KMS-11 (cell line): ENCODE measurements at regions not wholly inside any gene's neighbourhood (a gene's known extent, or its start where the extent isn't known, plus 50 kb on each side); places are given as distances from the start of the nearest gene placed in this dataset.
"Not testable (repeated sequence)": the region's sequence is repeated elsewhere in the genome, so short reads cannot be mapped to it uniquely, and the experiment has no call there.

Experiments
- H2AFZ ChIP-seq: fragments of 200-600 bp; sonication (generic); 2 replicates; pipeline ENCODE4 v1.6.1; 2016; ENCODE audit warnings: antibody characterized with exemption, mixed run types, low read depth
- H3K27ac ChIP-seq: fragments of 200-600 bp; sonication (generic); 2 replicates; pipeline ENCODE4 v1.6.1; 2016; ENCODE audit warnings: mild to moderate bottlenecking, mixed run types
- H3K27me3 ChIP-seq: fragments of 200-600 bp; sonication (generic); 2 replicates; pipeline ENCODE4 v1.6.1; 2017; ENCODE audit warnings: mild to moderate bottlenecking, low read depth, mixed run types, moderate library complexity; ENCODE audit not compliant: insufficient read depth
- H3K36me3 ChIP-seq: fragments of 200-600 bp; sonication (generic); 2 replicates; pipeline ENCODE4 v1.6.1; 2017; ENCODE audit warnings: mild to moderate bottlenecking, mixed run types; ENCODE audit not compliant: insufficient read depth
- H3K4me1 ChIP-seq: fragments of 200-600 bp; sonication (generic); 2 replicates; pipeline ENCODE4 v1.6.1; 2016; ENCODE audit warnings: mild to moderate bottlenecking, low read depth, mixed run types; ENCODE audit not compliant: poor library complexity, severe bottlenecking
- H3K4me2 ChIP-seq: fragments of 200-600 bp; sonication (generic); 2 replicates; pipeline ENCODE4 v1.7.0; 2016; ENCODE audit warnings: mild to moderate bottlenecking, mixed run types
- H3K4me3 ChIP-seq: fragments of 200-600 bp; sonication (generic); IDR thresholded peaks from 2 replicates; pipeline ENCODE4 v1.6.1; 2017; ENCODE audit warnings: low read depth, low read length, mixed read lengths; ENCODE audit not compliant: insufficient read depth
- H3K79me2 ChIP-seq: fragments of 200-600 bp; sonication (generic); 2 replicates; pipeline ENCODE4 v1.6.1; 2016; ENCODE audit warnings: low read depth, mixed run types; ENCODE audit not compliant: insufficient read depth
- H3K9ac ChIP-seq: fragments of 200-600 bp; sonication (generic); 2 replicates; pipeline ENCODE4 v1.6.1; 2016; ENCODE audit warnings: mild to moderate bottlenecking, mixed run types
- H4K20me1 ChIP-seq: fragments of 200-600 bp; sonication (generic); 2 replicates; pipeline ENCODE4 v1.6.1; 2016; ENCODE audit warnings: mild to moderate bottlenecking, mixed run types; ENCODE audit not compliant: insufficient read depth
- CTCF ChIP-seq: fragments of 200-600 bp; sonication (generic); conservative IDR thresholded peaks from 2 replicates; pipeline ENCODE4 v1.6.1; 2017; ENCODE audit warnings: low read depth, mild to moderate bottlenecking, antibody characterized with exemption, low read length, moderate library complexity, mixed read lengths

- Histone ChIP-seq H3K4me2 (no peak overlapping the region), H3K9ac (no peak overlapping the region), H3K4me3 (no peak overlapping the region), H4K20me1 (no peaks in the 10 kb centered on the region), H3K79me2 (no peaks in the 10 kb centered on the region), H3K4me1 (no peaks in the 10 kb centered on the region), H3K36me3 (no peaks in the 10 kb centered on the region), H3K27ac (no peak overlapping the region), H3K27me3 (no peaks in the 10 kb centered on the region), H2AFZ (no peak overlapping the region)
- TF ChIP-seq CTCF = no peak
These were observed 54.3 kb upstream of the ZNF254 start for GRCh38 chr19:24032651-24033050.

- no peak overlapping the region for H3K9ac ChIP-seq
- H3K27ac ChIP-seq = no peak overlapping the region
- no peak overlapping the region for H3K4me2 ChIP-seq
- no peaks in the 10 kb centered on the region for H4K20me1 ChIP-seq
- H3K36me3 ChIP-seq = no peaks in the 10 kb centered on the region
- no peaks in the 10 kb centered on the region for H3K27me3 ChIP-seq
- H2AFZ ChIP-seq = no peak overlapping the region
- H3K79me2 ChIP-seq = no peaks in the 10 kb centered on the region
- no peak for TF ChIP-seq CTCF
- H3K4me3 ChIP-seq = no peak overlapping the region
- no peaks in the 10 kb centered on the region for H3K4me1 ChIP-seq
These were observed 53.6 kb upstream of the ZNF254 start for GRCh38 chr19:24033301-24033962.

GRCh38 chr19:24033963-24034342 is 53.0 kb upstream of the ZNF254 start:
- no peaks in the 10 kb centered on the region for H4K20me1 ChIP-seq
- no peak overlapping the region for H3K9ac ChIP-seq
- H3K27me3 ChIP-seq = no peaks in the 10 kb centered on the region
- H2AFZ ChIP-seq = no peak overlapping the region
- H3K79me2 ChIP-seq = no peaks in the 10 kb centered on the region
- no peak for TF ChIP-seq CTCF
- no peak overlapping the region for H3K27ac ChIP-seq
- H3K36me3 ChIP-seq = no peaks in the 10 kb centered on the region
- no peak overlapping the region for H3K4me3 ChIP-seq
- H3K4me1 ChIP-seq = no peaks in the 10 kb centered on the region
- no peak overlapping the region for H3K4me2 ChIP-seq

GRCh38 chr19:24035261-24035880 is 51.6 kb upstream of the ZNF254 start:
- not testable (repeated sequence) for H3K4me2 ChIP-seq, H2AFZ ChIP-seq, H3K36me3 ChIP-seq, H3K4me3 ChIP-seq, H3K4me1 ChIP-seq, H4K20me1 ChIP-seq, H3K9ac ChIP-seq, H3K79me2 ChIP-seq, H3K27ac ChIP-seq, H3K27me3 ChIP-seq
